ENCODE measurements at regions not wholly inside any gene's neighbourhood (a gene's known extent, or its start where the extent isn't known, plus 50 kb on each side); places are given as distances from the start of the nearest gene placed in this dataset.

- Mint-ChIP-seq H3K27ac (no peak overlapping the region), H3K27me3 (no peaks in the 10 kb centered on the region), H3K36me3 (ENCODE audit: low read depth) (no peaks in the 10 kb centered on the region), H3K4me3 (no peak overlapping the region), H3K9me3 (no peaks in the 10 kb centered on the region), H3K4me1 (no peaks in the 10 kb centered on the region)
- intact Hi-C loops (cut with micrococcal nuclease), result no loop called here
- ATAC-seq (ENCODE audit: low read depth), result no peak
- CTCF ChIA-PET, result no interaction called here
- DNase-seq, result no peak
- TF ChIP-seq CTCF (IDR thresholded peaks at IDR 0.05), result no peak
- POLR2A ChIA-PET, result no interaction called here
These were observed 161.0 kb upstream of the CRBN start for GRCh38 chr3:3340526-3340925.

- Mint-ChIP-seq H3K4me3 (no peak overlapping the region), H3K36me3 (ENCODE audit: low read depth) (no peaks in the 10 kb centered on the region), H3K9me3 (no peaks in the 10 kb centered on the region), H3K27me3 (no peaks in the 10 kb centered on the region), H3K4me1 (no peaks in the 10 kb centered on the region), H3K27ac (no peak overlapping the region)
- no peak for ATAC-seq (ENCODE audit: low read depth)
- no peak for TF ChIP-seq CTCF (IDR thresholded peaks at IDR 0.05)
- ChIA-PET POLR2A (no interaction called here), CTCF (no interaction called here)
- no peak for DNase-seq
- intact Hi-C loops (cut with micrococcal nuclease), result no loop called here
These were observed 156.4 kb upstream of the CRBN start for GRCh38 chr3:3335903-3336302.

GRCh38 chr3:3334491-3334890 is 155.0 kb upstream of the CRBN start:
- intact Hi-C loops (cut with micrococcal nuclease), result no loop called here
- Mint-ChIP-seq H3K27me3 (no peaks in the 10 kb centered on the region), H3K4me1 (no peaks in the 10 kb centered on the region), H3K27ac (no peak overlapping the region), H3K4me3 (no peak overlapping the region), H3K36me3 (ENCODE audit: low read depth) (no peaks in the 10 kb centered on the region), H3K9me3 (no peaks in the 10 kb centered on the region)
- DNase-seq, result no peak
- CTCF ChIA-PET, result no interaction called here
- TF ChIP-seq CTCF (IDR thresholded peaks at IDR 0.05), result no peak
- ATAC-seq (ENCODE audit: low read depth), result no peak
- POLR2A ChIA-PET, result no interaction called here

- no peak overlapping the region for H3K4me3 Mint-ChIP-seq
- ChIA-PET POLR2A (no interaction called here), CTCF (no interaction called here)
- H3K27me3 Mint-ChIP-seq, result no peaks in the 10 kb centered on the region
- no peaks in the 10 kb centered on the region for H3K4me1 Mint-ChIP-seq
- intact Hi-C loops (cut with micrococcal nuclease), result no loop called here
- H3K36me3 Mint-ChIP-seq (ENCODE audit: low read depth), result no peaks in the 10 kb centered on the region
- TF ChIP-seq CTCF (IDR thresholded peaks at IDR 0.05), result no peak
- DNase-seq (no peak), ATAC-seq (ENCODE audit: low read depth) (no peak)
- H3K27ac Mint-ChIP-seq, result no peak overlapping the region
- H3K9me3 Mint-ChIP-seq, result no peaks in the 10 kb centered on the region
These were observed 154.1 kb upstream of the CRBN start for GRCh38 chr3:3333571-3333970.

- TF ChIP-seq CTCF (IDR thresholded peaks at IDR 0.05), result no peak
- ChIA-PET POLR2A (no interaction called here), CTCF (no interaction called here)
- Mint-ChIP-seq H3K36me3 (ENCODE audit: low read depth) (no peaks in the 10 kb centered on the region), H3K9me3 (peaks cover 2% of the 10 kb centered on the region), H3K27me3 (no peaks in the 10 kb centered on the region), H3K27ac (no peak overlapping the region), H3K4me3 (no peak overlapping the region), H3K4me1 (no peaks in the 10 kb centered on the region)
- DNase-seq, result no peak
- no peak for ATAC-seq (ENCODE audit: low read depth)
- intact Hi-C loops (cut with micrococcal nuclease), result no loop called here
These were observed 137.0 kb upstream of the CRBN start for GRCh38 chr3:3316521-3316920.
